GM21381 (cell line): ENCODE measurements at regions not wholly inside any gene's neighbourhood (a gene's known extent, or its start where the extent isn't known, plus 50 kb on each side); places are given as distances from the start of the nearest gene placed in this dataset.

Experiments
- ATAC-seq: cut with Tn5 transposase; IDR thresholded peaks from one replicate; pipeline ENCODE4 v1.9.1; 2021; ENCODE audit warnings: mild to moderate bottlenecking, moderate library complexity; ENCODE audit not compliant: unreplicated experiment

GRCh38 chr2:79359419-79359818 lies 153.4 kb upstream of the CTNNA2 start:
- ATAC-seq, result no peak

GRCh38 chr2:79355569-79355968 lies 157.3 kb upstream of the CTNNA2 start:
- ATAC-seq, result no peak

- ATAC-seq, result no peak
Measured at GRCh38 chr2:79327460-79327859, 167.9 kb upstream of the REG3A start.

- no peak for ATAC-seq
Measured at GRCh38 chr2:79320871-79321270, 161.3 kb upstream of the REG3A start.

- no peak for ATAC-seq
Measured at GRCh38 chr2:79294994-79295393, 135.4 kb upstream of the REG3A start.

- ATAC-seq, result no peak
Measured at GRCh38 chr2:79292958-79293315, 133.4 kb upstream of the REG3A start.

GRCh38 chr2:79292239-79292957 lies 132.8 kb upstream of the REG3A start:
- no peak for ATAC-seq

GRCh38 chr2:79275863-79276262 lies 116.3 kb upstream of the REG3A start:
- ATAC-seq, result no peak

- no peak for ATAC-seq
Measured at GRCh38 chr2:79275197-79275596, 115.6 kb upstream of the REG3A start.

GRCh38 chr2:79272616-79273015 lies 113.1 kb upstream of the REG3A start:
- no peak for ATAC-seq

- no peak for ATAC-seq
Measured at GRCh38 chr2:79271456-79271855, 111.9 kb upstream of the REG3A start.

GRCh38 chr2:79260848-79261247 lies 101.3 kb upstream of the REG3A start:
- ATAC-seq, result no peak

- ATAC-seq, result no peak
Measured at GRCh38 chr2:79259959-79260358, 100.4 kb upstream of the REG3A start.

- ATAC-seq, result no peak
Measured at GRCh38 chr2:79259296-79259695, 99.7 kb upstream of the REG3A start.

GRCh38 chr2:79253243-79253774 lies 93.8 kb upstream of the REG3A start:
- no peak for ATAC-seq

GRCh38 chr2:79250656-79251055 lies 91.1 kb upstream of the REG3A start:
- no peak for ATAC-seq

GRCh38 chr2:79248776-79249175 lies 89.2 kb upstream of the REG3A start:
- no peak for ATAC-seq

- no peak for ATAC-seq
Measured at GRCh38 chr2:79235135-79235534, 75.6 kb upstream of the REG3A start.

- no peak for ATAC-seq
Measured at GRCh38 chr2:79223539-79223938, 64.0 kb upstream of the REG3A start.

GRCh38 chr2:79219383-79219988 lies 59.9 kb upstream of the REG3A start:
- ATAC-seq, result peak; percentile 71

- no peak for ATAC-seq
Measured at GRCh38 chr2:79210274-79210917, 50.8 kb upstream of the REG3A start.
